ENCODE measurements at regions not wholly inside any gene's neighbourhood (a gene's known extent, or its start where the extent isn't known, plus 50 kb on each side); places are given as distances from the start of the nearest gene placed in this dataset.

DNA sequence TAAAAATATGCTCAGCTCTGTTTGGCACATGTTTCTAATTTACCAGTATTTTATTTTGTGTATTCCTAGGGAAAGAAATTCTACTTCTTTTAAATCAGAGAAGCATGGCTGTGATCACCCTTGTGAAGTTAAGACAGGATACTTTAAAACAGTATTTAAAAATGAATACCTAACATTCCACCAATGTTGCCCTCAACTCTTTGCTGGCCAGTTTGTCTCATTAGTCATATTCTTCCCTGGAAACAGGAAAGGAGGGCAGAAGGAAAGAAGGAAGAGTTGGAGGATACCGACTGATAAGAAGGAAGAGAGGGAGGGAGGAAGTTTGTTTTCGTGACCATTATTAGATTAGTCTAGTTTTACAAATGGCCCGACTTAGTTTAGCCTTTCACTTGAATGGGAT, 137.4 kb downstream of the PLK2 start:
- Histone ChIP-seq H2BK15ac (ENCODE audit: low read length) (no peak overlapping the region), H2BK12ac (ENCODE audit: low read depth, low read length) (no peak overlapping the region), H2BK5ac (ENCODE audit: low read depth, low read length) (no peak overlapping the region), H3K4me2 (ENCODE audit: insufficient read depth in 1 of 2, low read depth in 2 of 2, low read length in 2 of 2) (no peak overlapping the region), H3K9me3 (ENCODE audit: insufficient read depth in 2 of 2, low read depth in 1 of 2, low read length in 1 of 2) (no peaks in the 10 kb centered on the region), H4K5ac (ENCODE audit: insufficient read length, low read depth, low read length) (no peak overlapping the region), H3K4me3 (ENCODE audit: extremely low read depth in 1 of 4, insufficient read depth in 2 of 4, low read depth in 3 of 4, low read length in 4 of 4) (no peak overlapping the region), H3K27me3 (replicated peaks in 1 of 4; ENCODE audit: control insufficient read depth in 3 of 4, extremely low read depth in 1 of 4, insufficient read depth in 3 of 4, low read length in 3 of 4) (no peaks in the 10 kb centered on the region), H3K4me1 (replicated peaks in 1 of 4; ENCODE audit: control insufficient read depth in 3 of 4, insufficient read depth in 4 of 4, low read length in 3 of 4) (peaks cover 0 to 3% (median 0%) of the 10 kb centered on the region in 4 experiments; a peak in 3 of 7 replicates), H3K79me2 (ENCODE audit: control insufficient read depth in 1 of 2, insufficient read depth in 2 of 2, low read length in 2 of 2) (no peaks in the 10 kb centered on the region), H2AK5ac (ENCODE audit: low read depth, low read length) (no peak overlapping the region), H3K36me3 (ENCODE audit: control insufficient read depth in 2 of 4, insufficient read depth in 4 of 4, low read length in 3 of 4) (no peaks in the 10 kb centered on the region), H3K18ac (ENCODE audit: extremely low read depth, low read length) (no peak overlapping the region), H2AFZ (ENCODE audit: low read length) (peak overlapping the region; percentile 61), H4K8ac (ENCODE audit: extremely low read depth, insufficient read depth, low read length) (no peak overlapping the region), H3K23me2 (ENCODE audit: low read depth, low read length) (no peaks in the 10 kb centered on the region), H3K14ac (ENCODE audit: insufficient read length) (no peak overlapping the region), H3K23ac (ENCODE audit: insufficient read length) (no peak overlapping the region), H3K56ac (replicated peaks; ENCODE audit: insufficient read length, low read depth, low read length) (no peak overlapping the region), H3K79me1 (ENCODE audit: low read depth, low read length) (no peaks in the 10 kb centered on the region), H2BK20ac (ENCODE audit: low read length) (no peak overlapping the region), H3K27ac (ENCODE audit: low read depth, low read length) (no peak overlapping the region), H4K20me1 (replicated peaks in 1 of 2; ENCODE audit: control insufficient read depth in 1 of 2, insufficient read depth in 2 of 2, low read length in 2 of 2) (no peaks in the 10 kb centered on the region), H3K4ac (replicated peaks; ENCODE audit: insufficient read length, low read depth, low read length) (no peak overlapping the region), H2BK120ac (replicated peaks; ENCODE audit: low read depth, low read length) (no peak overlapping the region), H3K9ac (replicated peaks in 1 of 4; ENCODE audit: extremely low read depth in 1 of 4, low read depth in 3 of 4, low read length in 3 of 4) (no peak overlapping the region), H4K91ac (replicated peaks; ENCODE audit: insufficient read length, low read length) (no peak overlapping the region)
- no peak for TF ChIP-seq SIN3A (conservative IDR thresholded peaks at IDR 0.05 in 1 of 2, IDR thresholded peaks at IDR 0.05 in 1 of 2; ENCODE audit: low read depth in 1 of 2, low read length in 2 of 2)
- no peak for TF ChIP-seq RBBP5 (IDR thresholded peaks at IDR 0.05; ENCODE audit: borderline replicate concordance, low read depth, low read length)
- no peak for TF ChIP-seq NANOG (IDR thresholded peaks at IDR 0.05; ENCODE audit: insufficient read depth, low read depth, low read length, poor library complexity, severe bottlenecking)
- ChIA-PET CTCF (ENCODE audit: partially characterized antibody) (interaction anchor here (0.8 to 1.4 kb wide), 2 partner anchors 13 to 138 kb away, joined by 3 to 4 read pairs; partner anchors contain the start of gene PLK2), POLR2A (ENCODE audit: partially characterized antibody) (interaction anchor here (1.0 kb wide), 1 partner anchor 32 kb away, joined by 3 read pairs; no protein-coding TSS in a partner anchor)
- 59% methylated on average over 3 of the region's 3 CpGs; no CpG with 5 or more reads in 1 of the 2 experiments for WGBS, 2 experiments (ENCODE audit: extremely low coverage in 1 of 2, insufficient coverage in 1 of 2, insufficient read length in 1 of 2, insufficient replicate concordance in 2 of 2, low coverage in 1 of 2, low lambda C conversion rate in 2 of 2, missing lambda C conversion rate in 1 of 2)
- FAIRE-seq (no peak), DNase-seq (ENCODE audit: low read depth in 1 of 2, low spot score in 2 of 2) (no peak)

Measured in H1 (cell line).